ENCODE measurements at regions not wholly inside any gene's neighbourhood (a gene's known extent, or its start where the extent isn't known, plus 50 kb on each side); places are given as distances from the start of the nearest gene placed in this dataset.

DNA sequence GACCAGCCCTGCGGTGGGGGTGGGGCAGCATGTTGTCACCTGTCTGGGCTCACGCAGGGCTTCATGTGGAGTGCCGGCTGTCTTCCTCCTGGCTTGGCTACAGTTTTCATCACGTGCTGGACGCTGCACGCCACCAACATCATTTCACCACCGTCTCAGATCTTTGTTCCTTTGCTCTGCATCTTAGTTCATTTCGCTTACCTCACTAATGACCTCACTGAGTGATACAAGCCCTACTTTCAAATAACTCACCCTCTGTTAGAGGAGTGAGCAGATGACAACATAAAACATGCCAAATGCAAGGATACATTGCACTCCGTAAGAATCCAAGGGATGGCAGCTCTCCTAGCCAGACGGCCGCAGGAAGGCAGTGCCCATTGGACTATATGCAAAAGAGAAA, 527.5 kb downstream of the GALR1 start:
- no peak for TF ChIP-seq ZNF274 (IDR thresholded peaks at IDR 0.05; ENCODE audit: low read depth, low read length)
- no peak for TF ChIP-seq YY1 (IDR thresholded peaks at IDR 0.05; ENCODE audit: insufficient read depth, insufficient read length)
- no peak for TF ChIP-seq SUZ12 (IDR thresholded peaks at IDR 0.05; ENCODE audit: extremely low read depth, insufficient read depth, insufficient read length)
